ENCODE measurements at regions not wholly inside any gene's neighbourhood (a gene's known extent, or its start where the extent isn't known, plus 50 kb on each side); places are given as distances from the start of the nearest gene placed in this dataset.

- Histone ChIP-seq H3K27me3 (ENCODE audit: control insufficient read depth, insufficient read depth, low read length) (no peaks in the 10 kb centered on the region), H3K4me3 (ENCODE audit: low read length) (no peak overlapping the region), H3K27ac (ENCODE audit: low read length) (no peak overlapping the region), H3K36me3 (ENCODE audit: control insufficient read depth, insufficient read depth, low read length) (no peaks in the 10 kb centered on the region), H3K9me3 (ENCODE audit: control insufficient read depth, insufficient read depth, low read length) (no peaks in the 10 kb centered on the region), H3K4me1 (ENCODE audit: control insufficient read depth, insufficient read depth, low read length) (no peaks in the 10 kb centered on the region)
- H3K36me3 Mint-ChIP-seq: no peaks in the 10 kb centered on the region
- H3K27ac Mint-ChIP-seq: no peak overlapping the region
- no peak for DNase-seq
- peaks cover 0 to 4% of the 10 kb centered on the region in 2 donors for H3K9me3 Mint-ChIP-seq
- WGBS (ENCODE audit: insufficient coverage): 60% methylated on average over 8 of the region's 8 CpGs
- no peak for TF ChIP-seq CTCF (IDR thresholded peaks at IDR 0.05)
- no peak for ATAC-seq
- intact Hi-C loops (cut with micrococcal nuclease): no loop called here
- H3K4me3 Mint-ChIP-seq: no peak overlapping the region
- H3K4me1 Mint-ChIP-seq: no peaks in the 10 kb centered on the region
- peaks cover 5 to 15% of the 10 kb centered on the region in 2 donors for H3K27me3 Mint-ChIP-seq (ENCODE audit: low read depth in 2 of 2)
These were observed 167.6 kb upstream of the MAP1B start for GRCh38 chr5:71939452-71940230.

- 61% methylated on average over 7 of the region's 8 CpGs for WGBS (ENCODE audit: insufficient coverage)
- Mint-ChIP-seq H3K4me3 (no peak overlapping the region), H3K27ac (no peak overlapping the region), H3K36me3 (no peaks in the 10 kb centered on the region), H3K9me3 (peaks cover 2 to 3% of the 10 kb centered on the region in 2 donors), H3K27me3 (ENCODE audit: low read depth in 2 of 2) (peaks cover 8 to 13% of the 10 kb centered on the region in 2 donors), H3K4me1 (no peaks in the 10 kb centered on the region)
- Histone ChIP-seq H3K27me3 (ENCODE audit: control insufficient read depth, insufficient read depth, low read length) (no peaks in the 10 kb centered on the region), H3K4me3 (ENCODE audit: low read length) (no peak overlapping the region), H3K4me1 (ENCODE audit: control insufficient read depth, insufficient read depth, low read length) (no peaks in the 10 kb centered on the region), H3K36me3 (ENCODE audit: control insufficient read depth, insufficient read depth, low read length) (no peaks in the 10 kb centered on the region), H3K27ac (ENCODE audit: low read length) (no peak overlapping the region), H3K9me3 (ENCODE audit: control insufficient read depth, insufficient read depth, low read length) (no peaks in the 10 kb centered on the region)
- no peak for TF ChIP-seq CTCF (IDR thresholded peaks at IDR 0.05)
- ATAC-seq (no peak), DNase-seq (no peak)
- intact Hi-C loops (cut with micrococcal nuclease): no loop called here
These were observed 163.4 kb upstream of the MAP1B start for GRCh38 chr5:71943874-71944273.

GRCh38 chr5:71945436-71945835 lies 161.8 kb upstream of the MAP1B start:
- H3K27ac Mint-ChIP-seq: no peak overlapping the region
- H3K9me3 Mint-ChIP-seq: peaks cover 2 to 3% of the 10 kb centered on the region in 2 donors
- H3K9me3 ChIP-seq (ENCODE audit: control insufficient read depth, insufficient read depth, low read length): no peaks in the 10 kb centered on the region
- no peak overlapping the region for H3K27ac ChIP-seq (ENCODE audit: low read length)
- H3K4me1 ChIP-seq (ENCODE audit: control insufficient read depth, insufficient read depth, low read length): no peaks in the 10 kb centered on the region
- DNase-seq (no peak), ATAC-seq (no peak)
- intact Hi-C loops (cut with micrococcal nuclease): no loop called here
- no peaks in the 10 kb centered on the region for H3K36me3 Mint-ChIP-seq
- no peaks in the 10 kb centered on the region for H3K36me3 ChIP-seq (ENCODE audit: control insufficient read depth, insufficient read depth, low read length)
- TF ChIP-seq CTCF (IDR thresholded peaks at IDR 0.05): no peak
- 91% methylated on average over 6 of the region's 6 CpGs for WGBS (ENCODE audit: insufficient coverage)
- H3K4me3 ChIP-seq (ENCODE audit: low read length): no peak overlapping the region
- no peaks in the 10 kb centered on the region for H3K4me1 Mint-ChIP-seq
- no peak overlapping the region for H3K4me3 Mint-ChIP-seq
- H3K27me3 Mint-ChIP-seq (ENCODE audit: low read depth in 2 of 2): peaks cover 0 to 3% of the 10 kb centered on the region in 2 donors
- no peaks in the 10 kb centered on the region for H3K27me3 ChIP-seq (ENCODE audit: control insufficient read depth, insufficient read depth, low read length)
